Stimulated activated naive B cell treated with anti-CD40 and anti-IgM and Interleukin-4, amounts not matched to agents 10 μg/mL and 1 μg/mL and 100 μg/mL, for 72 hours (primary cell): ENCODE measurements at regions not wholly inside any gene's neighbourhood (a gene's known extent, or its start where the extent isn't known, plus 50 kb on each side); places are given as distances from the start of the nearest gene placed in this dataset.
"Not testable (repeated sequence)": the region's sequence is repeated elsewhere in the genome, so short reads cannot be mapped to it uniquely, and the experiment has no call there.

Experiments used
- ATAC-seq, 2 donors: fragments of 150-1000 bp; cut with Tn5 transposase; replicated peaks; 2 replicates each; pipeline ENCODE4 v1.10.0; 2021; ENCODE audit warnings: moderate library complexity in 1 of 2
- DNase-seq: peaks from one replicate; pipeline ENCODE4 v3.0.0; 2021
- H3K27ac Mint-ChIP-seq: one replicate; pipeline ENCODE4 v1.8.0; 2022; ENCODE audit warnings: mild to moderate bottlenecking, mixed read lengths
- H3K27me3 Mint-ChIP-seq, 2 donors: one replicate each; pipeline ENCODE4 v1.8.0; 2022; ENCODE audit warnings: mixed read lengths in 2 of 2
- H3K36me3 Mint-ChIP-seq, 2 donors: one replicate each; pipeline ENCODE4 v1.8.0; 2022; ENCODE audit warnings: mixed read lengths in 2 of 2, mild to moderate bottlenecking in 1 of 2
- H3K4me1 Mint-ChIP-seq, 2 donors: one replicate each; pipeline ENCODE4 v1.8.0; 2022; ENCODE audit warnings: mixed read lengths in 2 of 2, mild to moderate bottlenecking in 1 of 2
- H3K4me3 Mint-ChIP-seq, 2 donors: one replicate each; pipeline ENCODE4 v1.8.0; 2022; ENCODE audit warnings: mild to moderate bottlenecking in 2 of 2, mixed read lengths in 2 of 2, moderate library complexity in 1 of 2
- H3K9me3 Mint-ChIP-seq, 2 donors: one replicate each; pipeline ENCODE4 v1.8.0; 2022; ENCODE audit warnings: mixed read lengths in 2 of 2, mild to moderate bottlenecking in 1 of 2

DNA sequence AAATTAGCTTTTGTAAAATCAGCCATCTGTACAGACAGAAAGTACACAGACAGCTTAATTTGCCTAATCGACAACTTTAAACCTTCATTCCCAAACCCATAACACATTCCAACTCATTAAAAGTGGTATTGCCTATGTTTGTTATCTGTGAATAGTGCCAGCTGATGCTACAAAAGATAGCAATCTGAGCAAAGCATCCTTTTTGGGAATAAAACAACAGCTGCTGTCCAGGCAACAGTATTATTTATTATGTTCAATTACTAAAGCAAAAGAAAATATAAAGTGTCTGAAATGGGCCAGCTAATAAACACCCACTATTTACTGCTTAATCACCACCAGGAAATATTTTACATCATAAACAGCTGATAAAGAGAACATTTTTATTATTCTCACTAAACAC is 134.8 kb upstream of the ABI3BP start:
- ATAC-seq, result no peak
- Mint-ChIP-seq H3K27ac (no peak overlapping the region), H3K27me3 (peaks cover 11 to 19% of the 10 kb centered on the region in 2 donors), H3K9me3 (peaks cover 10 to 15% of the 10 kb centered on the region in 2 donors), H3K4me3 (no peak overlapping the region), H3K4me1 (no peaks in the 10 kb centered on the region), H3K36me3 (peaks cover 0 to 4% of the 10 kb centered on the region in 2 donors)
- DNase-seq, result no peak

DNA sequence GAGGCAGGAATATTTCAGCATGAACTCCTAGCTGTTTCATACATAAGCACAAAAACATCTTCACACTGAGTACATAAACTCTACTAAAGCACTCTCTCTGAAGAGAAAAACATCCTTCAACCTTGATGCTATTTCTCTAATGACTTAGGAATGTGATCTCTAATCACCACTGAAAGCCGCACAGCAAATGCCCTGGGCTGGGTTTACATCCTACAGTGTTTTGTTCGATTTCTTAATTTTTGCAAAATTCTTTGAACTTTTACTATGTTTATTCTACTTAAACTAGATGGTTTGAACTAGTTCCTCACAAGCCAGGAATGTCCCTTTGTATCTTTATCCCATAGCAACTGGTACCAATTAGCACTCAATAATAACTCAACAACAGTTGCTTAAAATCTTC is 130.9 kb upstream of the ABI3BP start:
- Mint-ChIP-seq H3K27me3 (peaks cover 10 to 11% of the 10 kb centered on the region in 2 donors), H3K9me3 (no peaks in the 10 kb centered on the region), H3K4me1 (no peaks in the 10 kb centered on the region), H3K36me3 (no peaks in the 10 kb centered on the region), H3K27ac (no peak overlapping the region), H3K4me3 (no peak overlapping the region)
- ATAC-seq, result no peak
- DNase-seq, result no peak

DNA sequence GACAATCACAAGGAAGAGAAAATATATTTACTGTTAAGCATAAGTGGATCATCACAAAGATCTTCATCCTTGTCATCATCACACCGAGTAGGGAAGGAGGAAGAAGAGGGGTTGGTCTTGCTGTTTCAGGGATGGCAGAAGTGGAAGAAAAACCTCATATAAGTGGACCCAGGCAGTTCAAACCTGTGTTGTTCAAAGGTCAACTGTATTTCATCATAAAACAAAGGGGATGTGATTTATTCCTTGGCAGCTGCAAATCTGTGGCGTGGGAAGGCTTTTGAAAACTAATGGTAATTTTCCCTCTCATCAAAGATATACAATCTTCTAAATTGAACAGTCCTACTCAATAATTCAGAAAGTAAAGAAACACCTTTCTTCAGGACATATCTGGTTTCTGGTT is 129.9 kb upstream of the ABI3BP start:
- no peaks in the 10 kb centered on the region for H3K36me3 Mint-ChIP-seq
- H3K27ac Mint-ChIP-seq, result no peak overlapping the region
- ATAC-seq (no peak), DNase-seq (no peak)
- no peaks in the 10 kb centered on the region for H3K4me1 Mint-ChIP-seq
- H3K27me3 Mint-ChIP-seq, result peaks cover 10 to 11% of the 10 kb centered on the region in 2 donors
- H3K4me3 Mint-ChIP-seq, result no peak overlapping the region
- H3K9me3 Mint-ChIP-seq, result no peaks in the 10 kb centered on the region

DNA sequence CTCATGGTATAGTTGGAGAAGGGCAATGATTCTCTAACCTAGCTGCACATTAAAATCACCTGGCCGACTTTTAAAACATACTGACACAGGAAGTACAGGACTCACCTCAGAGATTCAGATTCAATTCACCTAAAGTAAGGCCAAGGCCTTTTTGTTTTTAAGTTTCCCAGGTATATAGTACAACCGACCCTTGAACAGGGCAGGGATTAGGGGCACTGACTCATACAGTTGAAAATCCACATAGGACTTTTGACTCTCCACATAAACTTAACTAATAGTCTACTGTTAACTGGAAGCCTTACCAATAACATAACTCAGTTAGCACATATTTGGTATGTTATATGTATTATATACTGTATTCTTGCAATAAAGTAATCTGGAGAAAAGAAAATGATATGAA is 129.5 kb upstream of the ABI3BP start:
- no peaks in the 10 kb centered on the region for H3K36me3 Mint-ChIP-seq
- no peaks in the 10 kb centered on the region for H3K9me3 Mint-ChIP-seq
- H3K27me3 Mint-ChIP-seq, result peaks cover 10 to 11% of the 10 kb centered on the region in 2 donors
- ATAC-seq, result no peak
- H3K27ac Mint-ChIP-seq, result no peak overlapping the region
- no peaks in the 10 kb centered on the region for H3K4me1 Mint-ChIP-seq
- no peak overlapping the region for H3K4me3 Mint-ChIP-seq
- no peak for DNase-seq

DNA sequence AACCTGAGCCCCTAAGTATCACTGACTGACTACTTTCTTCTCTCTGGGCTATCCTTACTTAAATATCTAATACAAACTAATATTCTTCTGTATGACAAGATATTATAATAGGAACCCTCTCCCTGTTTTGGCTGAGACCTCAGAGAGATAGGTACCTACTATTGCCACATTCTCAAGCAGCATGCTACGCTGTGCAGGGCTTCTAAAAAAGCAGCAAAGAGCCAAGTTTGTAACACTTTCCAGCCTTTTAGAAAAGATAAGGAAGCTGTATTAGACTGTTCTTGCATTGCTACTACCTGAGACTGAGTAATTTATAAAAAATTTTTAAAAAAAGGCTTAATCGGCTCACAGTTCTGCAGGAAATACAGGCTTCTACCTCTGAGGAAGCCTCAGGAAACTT is 126.8 kb upstream of the ABI3BP start:
- H3K4me3 Mint-ChIP-seq, result no peak overlapping the region
- no peak for ATAC-seq
- no peak overlapping the region for H3K27ac Mint-ChIP-seq
- no peaks in the 10 kb centered on the region for H3K4me1 Mint-ChIP-seq
- no peaks in the 10 kb centered on the region for H3K9me3 Mint-ChIP-seq
- no peaks in the 10 kb centered on the region for H3K36me3 Mint-ChIP-seq
- peaks cover 8 to 9% of the 10 kb centered on the region in 2 donors for H3K27me3 Mint-ChIP-seq
- DNase-seq, result no peak

DNA sequence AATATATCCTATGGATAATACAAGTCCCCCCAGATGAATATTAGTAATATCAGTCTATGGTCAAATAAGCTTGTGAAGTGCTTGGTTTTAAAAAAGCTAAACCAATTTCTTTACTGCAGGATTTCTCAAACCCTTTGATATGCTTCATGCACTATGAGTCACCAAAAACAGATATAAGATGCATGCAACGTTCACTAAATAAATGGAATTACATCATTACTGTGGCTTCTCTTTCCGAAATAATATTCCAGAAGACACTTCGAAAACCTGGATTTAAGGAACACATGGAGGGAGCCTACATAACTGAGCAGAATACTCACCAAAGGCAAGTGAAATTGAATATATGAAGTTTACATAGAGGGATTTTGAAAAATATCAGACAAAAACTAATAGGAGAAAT is 126.3 kb upstream of the ABI3BP start:
- no peak for ATAC-seq
- Mint-ChIP-seq H3K27me3 (peaks cover 3 to 4% of the 10 kb centered on the region in 2 donors), H3K36me3 (no peaks in the 10 kb centered on the region), H3K4me1 (no peaks in the 10 kb centered on the region), H3K4me3 (no peak overlapping the region), H3K9me3 (no peaks in the 10 kb centered on the region), H3K27ac (no peak overlapping the region)
- no peak for DNase-seq

DNA sequence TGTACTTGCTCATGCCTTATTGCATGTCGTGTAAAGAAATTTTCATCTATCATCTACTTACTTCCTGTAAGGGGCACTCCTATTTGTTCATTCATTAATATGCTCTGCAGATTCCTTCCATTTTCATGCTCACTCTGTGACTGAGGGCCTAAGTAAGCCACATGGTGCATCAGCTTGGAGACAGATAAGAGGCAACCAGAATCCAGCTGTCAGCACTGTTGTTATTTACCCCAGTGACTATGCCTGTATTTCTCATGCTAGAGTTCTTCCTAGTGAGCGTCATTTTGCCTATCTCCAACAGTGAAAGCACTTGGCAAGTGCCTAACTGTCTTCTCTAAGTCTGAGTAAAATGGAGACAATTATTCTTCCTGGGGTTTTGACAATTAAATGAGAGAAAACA is 124.8 kb upstream of the ABI3BP start:
- no peak overlapping the region for H3K4me3 Mint-ChIP-seq
- H3K9me3 Mint-ChIP-seq, result no peaks in the 10 kb centered on the region
- H3K36me3 Mint-ChIP-seq, result no peaks in the 10 kb centered on the region
- H3K4me1 Mint-ChIP-seq, result no peaks in the 10 kb centered on the region
- no peak for DNase-seq
- H3K27me3 Mint-ChIP-seq, result no peaks in the 10 kb centered on the region
- no peak for ATAC-seq
- H3K27ac Mint-ChIP-seq, result no peak overlapping the region

DNA sequence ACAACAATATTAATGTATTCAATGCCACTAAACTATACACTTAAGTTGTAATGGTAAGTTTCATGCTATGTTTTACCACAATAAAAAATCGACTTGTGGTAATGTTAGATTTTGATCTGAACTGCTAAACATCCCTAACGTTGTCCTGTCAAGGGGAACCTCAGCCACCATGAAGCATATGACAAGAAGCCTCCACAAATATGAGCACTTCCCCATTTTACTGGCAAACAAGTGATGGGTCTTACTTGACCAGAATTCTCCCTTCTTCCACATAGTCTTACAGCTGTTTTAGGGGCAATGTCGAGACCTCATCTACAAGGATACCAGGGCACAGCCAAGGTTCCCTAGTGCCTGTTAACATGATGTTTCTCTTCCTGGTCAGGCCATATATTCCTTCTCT is 124.2 kb upstream of the ABI3BP start:
- Mint-ChIP-seq H3K27me3 (no peaks in the 10 kb centered on the region), H3K27ac (no peak overlapping the region), H3K9me3 (no peaks in the 10 kb centered on the region), H3K4me1 (no peaks in the 10 kb centered on the region), H3K36me3 (no peaks in the 10 kb centered on the region), H3K4me3 (no peak overlapping the region)
- ATAC-seq (peak in 1 of 2 donors; percentile 39), DNase-seq (no peak)

DNA sequence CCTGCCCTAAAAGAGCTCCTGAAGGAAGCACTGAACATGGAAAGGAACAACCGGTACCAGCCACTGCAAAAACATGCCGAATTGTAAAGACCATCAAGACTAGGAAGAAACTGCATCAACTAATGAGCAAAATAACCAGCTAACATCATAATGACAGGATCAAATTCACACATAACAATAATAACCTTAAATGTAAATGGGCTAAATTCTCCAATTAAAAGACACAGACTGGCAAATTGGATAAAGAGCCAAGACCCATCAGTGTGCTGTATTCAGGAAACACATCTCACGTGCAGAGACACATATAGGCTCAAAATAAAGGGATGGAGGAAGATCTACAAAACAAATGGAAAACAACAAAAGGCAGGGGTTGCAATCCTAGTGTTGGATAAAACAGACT is 117.1 kb upstream of the ABI3BP start:
- H3K27me3 Mint-ChIP-seq, H3K36me3 Mint-ChIP-seq, H3K4me1 Mint-ChIP-seq, ATAC-seq, DNase-seq, H3K4me3 Mint-ChIP-seq, H3K27ac Mint-ChIP-seq: not testable (repeated sequence)
- peaks cover 9 to 14% of the 10 kb centered on the region in 2 donors for H3K9me3 Mint-ChIP-seq

DNA sequence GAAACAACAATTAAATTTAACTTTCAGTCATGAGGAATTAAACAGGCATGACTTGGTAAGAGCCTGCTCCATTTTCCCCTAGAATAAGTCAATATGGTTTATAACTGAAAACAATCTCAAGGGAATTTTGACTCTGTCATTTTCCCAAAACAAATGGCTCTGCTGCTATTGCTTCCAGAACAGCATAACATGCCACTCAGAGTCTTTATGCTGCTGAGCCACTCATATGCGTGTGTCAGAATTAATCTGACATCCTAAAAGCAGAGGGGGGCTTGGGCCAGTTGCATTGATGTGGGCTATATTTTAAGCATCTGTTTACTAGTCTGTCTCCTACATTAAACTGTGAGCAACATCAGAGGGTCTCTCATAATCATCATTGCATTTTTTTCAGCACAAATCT is 111.1 kb upstream of the ABI3BP start:
- DNase-seq (no peak), ATAC-seq (no peak)
- H3K36me3 Mint-ChIP-seq, result no peaks in the 10 kb centered on the region
- no peak overlapping the region for H3K4me3 Mint-ChIP-seq
- H3K27me3 Mint-ChIP-seq, result peaks cover 3 to 4% of the 10 kb centered on the region in 2 donors
- H3K4me1 Mint-ChIP-seq, result no peaks in the 10 kb centered on the region
- H3K27ac Mint-ChIP-seq, result no peak overlapping the region
- peaks cover under 1 to 3% of the 10 kb centered on the region in 2 donors for H3K9me3 Mint-ChIP-seq

DNA sequence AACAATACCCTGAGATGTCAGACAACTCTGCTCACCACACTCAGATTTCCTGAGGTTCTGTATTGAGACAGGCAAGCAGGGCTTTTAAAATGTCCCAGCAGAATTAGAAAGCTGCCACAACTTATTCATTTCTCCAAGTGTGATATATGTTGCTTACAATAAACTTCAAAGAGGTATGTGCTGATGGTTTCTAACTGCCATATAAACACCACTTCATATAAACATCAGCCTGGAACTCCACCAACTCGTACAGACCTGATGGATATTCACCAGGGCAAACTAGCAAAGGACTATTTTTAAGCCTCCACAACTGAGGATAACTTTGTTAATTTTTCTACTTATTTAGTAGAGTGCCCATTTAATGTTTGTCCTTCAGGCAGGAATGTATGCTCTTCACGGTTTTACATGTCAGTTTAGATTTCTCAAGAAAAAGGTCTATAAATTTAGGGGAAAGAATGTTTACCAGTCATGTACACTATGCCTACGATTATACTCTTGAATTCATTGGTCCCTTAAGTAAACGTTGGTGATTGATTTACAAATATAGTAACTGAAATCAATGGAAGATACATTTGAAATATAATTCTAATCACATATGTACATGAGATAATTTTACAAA is 109.6 kb upstream of the ABI3BP start:
- ATAC-seq (no peak), DNase-seq (no peak)
- H3K27me3 Mint-ChIP-seq, result peaks cover 4 to 9% of the 10 kb centered on the region in 2 donors
- no peaks in the 10 kb centered on the region for H3K36me3 Mint-ChIP-seq
- H3K9me3 Mint-ChIP-seq, result peaks cover 0 to 4% of the 10 kb centered on the region in 2 donors
- H3K27ac Mint-ChIP-seq, result no peak overlapping the region
- no peak overlapping the region for H3K4me3 Mint-ChIP-seq
- H3K4me1 Mint-ChIP-seq, result no peaks in the 10 kb centered on the region

DNA sequence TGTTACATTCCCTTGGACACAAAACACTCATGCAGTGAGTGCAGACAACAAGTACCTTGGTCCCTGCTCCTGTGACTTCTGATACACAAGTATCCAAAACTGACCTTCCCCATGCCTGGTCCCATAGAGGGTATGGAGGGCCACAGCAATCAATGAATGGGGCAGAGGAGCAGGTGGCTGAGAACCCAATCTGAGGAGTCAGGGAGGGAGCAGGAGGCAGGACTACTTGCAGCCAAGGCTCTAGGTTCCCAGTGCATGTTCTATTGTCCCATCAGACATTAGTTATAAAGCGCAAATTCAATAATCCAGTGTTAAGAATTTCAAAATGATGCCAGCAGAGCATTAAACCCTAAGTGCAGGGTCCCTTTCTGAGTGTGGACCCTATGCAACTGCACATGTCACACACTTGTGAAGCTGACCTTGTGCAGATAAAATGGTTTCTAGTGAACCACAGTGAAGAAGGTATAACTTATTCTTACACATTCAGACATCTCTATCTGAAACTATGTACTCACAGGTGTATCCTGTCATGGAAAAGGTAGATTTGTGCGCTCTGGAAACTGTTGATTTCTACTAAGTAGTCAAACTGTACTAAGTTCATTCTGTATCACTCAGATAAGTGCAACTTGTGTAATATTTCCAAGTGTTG is 107.3 kb upstream of the ABI3BP start:
- Mint-ChIP-seq H3K4me3 (no peak overlapping the region), H3K27me3 (peaks cover 4 to 9% of the 10 kb centered on the region in 2 donors), H3K4me1 (no peaks in the 10 kb centered on the region), H3K27ac (no peak overlapping the region), H3K36me3 (no peaks in the 10 kb centered on the region), H3K9me3 (peaks cover 0 to 3% of the 10 kb centered on the region in 2 donors)
- ATAC-seq (no peak), DNase-seq (no peak)

DNA sequence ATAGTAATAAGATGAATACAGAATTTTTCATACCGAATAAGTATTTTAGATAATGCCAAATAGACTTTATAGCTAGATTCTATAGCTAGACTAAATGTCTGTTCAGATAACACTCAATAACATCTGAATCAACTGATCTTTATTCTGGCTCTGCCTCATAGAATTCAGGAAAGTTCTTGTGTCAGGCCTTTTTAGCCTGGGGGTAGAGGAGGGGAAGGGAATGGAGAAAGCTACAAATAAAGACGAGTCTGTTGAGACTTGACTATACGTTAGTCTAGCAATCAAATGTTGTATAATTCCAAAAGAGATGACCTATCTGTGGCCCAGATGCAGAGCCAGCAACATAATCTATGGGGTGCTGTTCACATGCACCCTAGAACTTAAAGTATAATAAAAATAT is 106.6 kb upstream of the ABI3BP start:
- peaks cover 0 to 9% of the 10 kb centered on the region in 2 donors for H3K27me3 Mint-ChIP-seq
- H3K9me3 Mint-ChIP-seq, result peaks cover 0 to 3% of the 10 kb centered on the region in 2 donors
- ATAC-seq (no peak), DNase-seq (no peak)
- H3K4me3 Mint-ChIP-seq, result no peak overlapping the region
- no peak overlapping the region for H3K27ac Mint-ChIP-seq
- no peaks in the 10 kb centered on the region for H3K36me3 Mint-ChIP-seq
- H3K4me1 Mint-ChIP-seq, result no peaks in the 10 kb centered on the region

DNA sequence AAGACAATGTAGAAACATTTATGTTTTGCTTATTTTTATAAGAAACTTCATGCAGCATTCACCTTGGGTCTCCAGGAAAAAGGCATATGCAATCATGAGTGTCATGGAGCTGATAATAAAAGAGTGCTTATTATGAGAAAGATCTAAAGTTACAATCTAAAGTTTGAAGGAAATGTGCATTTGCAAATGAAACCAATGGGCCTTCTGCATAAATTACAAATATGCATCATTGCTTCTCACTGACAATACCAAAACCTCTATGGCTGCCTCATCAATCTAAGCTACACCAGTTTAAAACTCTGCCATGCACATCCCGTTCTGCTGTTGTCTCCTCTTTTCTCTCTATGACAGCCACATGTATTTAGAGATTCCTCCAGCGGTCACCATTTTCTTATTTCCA is 103.2 kb upstream of the ABI3BP start:
- Mint-ChIP-seq H3K27me3 (peaks cover 0 to 9% of the 10 kb centered on the region in 2 donors), H3K4me3 (no peak overlapping the region), H3K36me3 (no peaks in the 10 kb centered on the region), H3K9me3 (peaks cover 0 to 3% of the 10 kb centered on the region in 2 donors), H3K27ac (no peak overlapping the region), H3K4me1 (no peaks in the 10 kb centered on the region)
- ATAC-seq (no peak), DNase-seq (no peak)

DNA sequence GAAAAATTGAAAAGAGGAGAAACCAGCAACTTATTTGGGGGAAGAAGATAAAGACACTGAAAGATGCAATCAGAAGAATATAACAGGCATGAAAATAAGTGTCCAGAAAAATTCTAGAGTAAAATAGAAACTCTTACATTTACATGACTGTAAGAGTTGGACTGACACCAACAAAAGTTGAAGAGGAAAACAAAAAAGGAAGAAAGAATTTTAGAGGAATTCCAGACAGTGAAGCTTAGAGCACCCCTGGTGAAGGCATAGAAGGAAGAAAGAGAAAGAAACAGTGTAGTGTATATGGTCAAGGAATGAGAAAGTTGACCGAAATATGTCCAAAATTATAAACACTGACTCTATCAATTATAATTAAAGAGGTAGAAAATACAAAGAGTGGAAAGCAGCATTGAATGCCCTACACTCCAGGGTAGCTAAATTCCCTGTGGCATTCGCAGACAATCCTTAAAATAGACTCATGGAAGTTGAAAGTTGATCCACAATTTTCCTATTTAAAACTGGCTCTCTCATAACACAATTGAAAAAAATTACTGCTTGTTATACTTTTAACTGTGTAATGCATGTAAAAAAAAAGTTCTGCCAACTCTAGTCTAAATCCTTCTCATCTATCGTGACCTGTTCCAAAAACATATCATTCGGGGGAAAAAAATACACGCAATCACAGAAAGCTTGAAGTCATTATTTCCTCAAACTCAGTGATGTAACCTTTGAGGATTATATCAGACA is 102.6 kb upstream of the ABI3BP start:
- peaks cover 0 to 3% of the 10 kb centered on the region in 2 donors for H3K9me3 Mint-ChIP-seq
- DNase-seq (no peak), ATAC-seq (no peak)
- H3K4me3 Mint-ChIP-seq, result no peak overlapping the region
- no peaks in the 10 kb centered on the region for H3K36me3 Mint-ChIP-seq
- no peak overlapping the region for H3K27ac Mint-ChIP-seq
- H3K27me3 Mint-ChIP-seq, result peaks cover 0 to 9% of the 10 kb centered on the region in 2 donors
- H3K4me1 Mint-ChIP-seq, result no peaks in the 10 kb centered on the region
